ENCODE measurements at regions not wholly inside any gene's neighbourhood (a gene's known extent, or its start where the extent isn't known, plus 50 kb on each side); places are given as distances from the start of the nearest gene placed in this dataset.

GRCh38 chr2:175525975-175526374 is 344.5 kb upstream of the ATP5MC3 start:
- Mint-ChIP-seq H3K4me1 (ENCODE audit: unreplicated experiment) (no peaks in the 10 kb centered on the region), H3K9me3 (ENCODE audit: unreplicated experiment) (no peaks in the 10 kb centered on the region), H3K4me3 (ENCODE audit: unreplicated experiment) (no peak overlapping the region), H3K36me3 (ENCODE audit: unreplicated experiment) (no peaks in the 10 kb centered on the region), H3K27ac (ENCODE audit: unreplicated experiment) (no peak overlapping the region), H3K27me3 (ENCODE audit: unreplicated experiment) (no peaks in the 10 kb centered on the region)
- DNase-seq (ENCODE audit: extremely low spot score, unreplicated experiment) = no peak
- no peak for TF ChIP-seq CTCF (IDR thresholded peaks at IDR 0.05)

GRCh38 chr2:175523001-175523400 is 341.5 kb upstream of the ATP5MC3 start:
- H3K4me3 Mint-ChIP-seq (ENCODE audit: unreplicated experiment) = no peak overlapping the region
- H3K4me1 Mint-ChIP-seq (ENCODE audit: unreplicated experiment) = no peaks in the 10 kb centered on the region
- TF ChIP-seq CTCF (IDR thresholded peaks at IDR 0.05) = no peak
- peaks cover 5% of the 10 kb centered on the region for H3K9me3 Mint-ChIP-seq (ENCODE audit: unreplicated experiment)
- H3K36me3 Mint-ChIP-seq (ENCODE audit: unreplicated experiment) = no peaks in the 10 kb centered on the region
- DNase-seq (ENCODE audit: extremely low spot score, unreplicated experiment) = no peak
- H3K27me3 Mint-ChIP-seq (ENCODE audit: unreplicated experiment) = no peaks in the 10 kb centered on the region
- no peak overlapping the region for H3K27ac Mint-ChIP-seq (ENCODE audit: unreplicated experiment)

- Mint-ChIP-seq H3K27me3 (ENCODE audit: unreplicated experiment) (no peaks in the 10 kb centered on the region), H3K4me3 (ENCODE audit: unreplicated experiment) (no peak overlapping the region)
These were observed 336.7 kb upstream of the ATP5MC3 start for GRCh38 chr2:175518206-175518605.

GRCh38 chr2:175516555-175516954 is 335.0 kb upstream of the ATP5MC3 start:
- peaks cover 13% of the 10 kb centered on the region for H3K9me3 Mint-ChIP-seq (ENCODE audit: unreplicated experiment)
- TF ChIP-seq CTCF (IDR thresholded peaks at IDR 0.05) = no peak
- H3K4me3 Mint-ChIP-seq (ENCODE audit: unreplicated experiment) = no peak overlapping the region
- H3K36me3 Mint-ChIP-seq (ENCODE audit: unreplicated experiment) = no peaks in the 10 kb centered on the region
- H3K4me1 Mint-ChIP-seq (ENCODE audit: unreplicated experiment) = no peaks in the 10 kb centered on the region
- no peaks in the 10 kb centered on the region for H3K27me3 Mint-ChIP-seq (ENCODE audit: unreplicated experiment)
- no peak for DNase-seq (ENCODE audit: extremely low spot score, unreplicated experiment)
- no peak overlapping the region for H3K27ac Mint-ChIP-seq (ENCODE audit: unreplicated experiment)

More at GRCh38 chr2:175518206-175518605, 336.7 kb upstream of the ATP5MC3 start:
- Mint-ChIP-seq H3K9me3 (ENCODE audit: unreplicated experiment) (peaks cover 7% of the 10 kb centered on the region), H3K36me3 (ENCODE audit: unreplicated experiment) (no peaks in the 10 kb centered on the region), H3K4me1 (ENCODE audit: unreplicated experiment) (no peaks in the 10 kb centered on the region), H3K27ac (ENCODE audit: unreplicated experiment) (no peak overlapping the region)
- no peak for TF ChIP-seq CTCF (IDR thresholded peaks at IDR 0.05)
- no peak for DNase-seq (ENCODE audit: extremely low spot score, unreplicated experiment)

GRCh38 chr2:175500255-175500654 is 318.7 kb upstream of the ATP5MC3 start:
- Mint-ChIP-seq H3K27ac (ENCODE audit: unreplicated experiment) (no peak overlapping the region), H3K36me3 (ENCODE audit: unreplicated experiment) (no peaks in the 10 kb centered on the region), H3K9me3 (ENCODE audit: unreplicated experiment) (peaks cover 27% of the 10 kb centered on the region), H3K27me3 (ENCODE audit: unreplicated experiment) (peaks cover 2% of the 10 kb centered on the region), H3K4me3 (ENCODE audit: unreplicated experiment) (no peak overlapping the region), H3K4me1 (ENCODE audit: unreplicated experiment) (no peaks in the 10 kb centered on the region)
- no peak for DNase-seq (ENCODE audit: extremely low spot score, unreplicated experiment)
- no peak for TF ChIP-seq CTCF (IDR thresholded peaks at IDR 0.05)

All from osteocyte (in vitro differentiated cells).